ENCODE measurements at regions not wholly inside any gene's neighbourhood (a gene's known extent, or its start where the extent isn't known, plus 50 kb on each side); places are given as distances from the start of the nearest gene placed in this dataset.
"Not testable (repeated sequence)": the region's sequence is repeated elsewhere in the genome, so short reads cannot be mapped to it uniquely, and the experiment has no call there.

DNA sequence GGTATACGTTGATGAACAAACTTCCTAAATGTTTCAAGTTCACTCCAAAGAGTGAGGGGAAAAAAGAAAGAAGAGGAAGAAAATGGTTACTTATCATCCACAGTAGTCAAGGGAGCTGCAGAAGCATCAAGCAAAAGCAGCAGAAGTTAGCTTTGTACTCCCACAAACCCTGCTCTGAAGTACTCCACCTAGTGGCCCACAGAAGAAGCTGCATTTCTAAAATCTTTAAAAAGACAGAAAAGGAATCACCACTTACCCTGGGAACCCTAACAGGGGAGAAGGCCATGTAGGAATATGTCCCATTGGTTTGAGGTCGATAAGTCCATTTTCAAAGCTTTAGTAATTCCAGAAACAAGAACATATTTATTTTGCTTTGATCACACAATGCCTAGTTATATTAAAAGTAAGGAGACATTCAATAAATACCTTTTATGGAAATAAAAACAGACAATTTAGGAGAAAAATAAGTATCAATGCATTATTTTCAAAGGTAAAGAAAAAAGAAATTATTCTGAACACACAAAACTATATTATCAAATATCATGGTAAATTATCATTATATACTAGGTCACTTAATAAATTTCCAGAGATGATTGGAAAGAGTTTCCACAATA, 900.5 kb upstream of the DEFB115 start:
- TF ChIP-seq, protein P1, sequence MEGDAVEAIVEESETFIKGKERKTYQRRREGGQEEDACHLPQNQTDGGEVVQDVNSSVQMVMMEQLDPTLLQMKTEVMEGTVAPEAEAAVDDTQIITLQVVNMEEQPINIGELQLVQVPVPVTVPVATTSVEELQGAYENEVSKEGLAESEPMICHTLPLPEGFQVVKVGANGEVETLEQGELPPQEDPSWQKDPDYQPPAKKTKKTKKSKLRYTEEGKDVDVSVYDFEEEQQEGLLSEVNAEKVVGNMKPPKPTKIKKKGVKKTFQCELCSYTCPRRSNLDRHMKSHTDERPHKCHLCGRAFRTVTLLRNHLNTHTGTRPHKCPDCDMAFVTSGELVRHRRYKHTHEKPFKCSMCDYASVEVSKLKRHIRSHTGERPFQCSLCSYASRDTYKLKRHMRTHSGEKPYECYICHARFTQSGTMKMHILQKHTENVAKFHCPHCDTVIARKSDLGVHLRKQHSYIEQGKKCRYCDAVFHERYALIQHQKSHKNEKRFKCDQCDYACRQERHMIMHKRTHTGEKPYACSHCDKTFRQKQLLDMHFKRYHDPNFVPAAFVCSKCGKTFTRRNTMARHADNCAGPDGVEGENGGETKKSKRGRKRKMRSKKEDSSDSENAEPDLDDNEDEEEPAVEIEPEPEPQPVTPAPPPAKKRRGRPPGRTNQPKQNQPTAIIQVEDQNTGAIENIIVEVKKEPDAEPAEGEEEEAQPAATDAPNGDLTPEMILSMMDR (IDR thresholded peaks at IDR 0.05) = peak; percentile 47
- not testable (repeated sequence) for TF ChIP-seq EZH2, EZH2phosphoT487 (IDR thresholded peaks at IDR 0.05)

Data from neural progenitor cell (in vitro differentiated cells).